ENCODE measurements at regions not wholly inside any gene's neighbourhood (a gene's known extent, or its start where the extent isn't known, plus 50 kb on each side); places are given as distances from the start of the nearest gene placed in this dataset.
"Not testable (repeated sequence)": the region's sequence is repeated elsewhere in the genome, so short reads cannot be mapped to it uniquely, and the experiment has no call there.

- TF ChIP-seq CTCF (IDR thresholded peaks at IDR 0.05); POLR2A (IDR thresholded peaks at IDR 0.05); POLR2AphosphoS5 (IDR thresholded peaks at IDR 0.05; ENCODE audit: insufficient read depth in 1 of 2, low read depth in 1 of 2): not testable (repeated sequence)
Observed at GRCh38 chr15:30295150-30295844, 98.0 kb downstream of the CHRFAM7A start.

All from vagina (tissue), 2 donors.